ENCODE measurements at regions not wholly inside any gene's neighbourhood (a gene's known extent, or its start where the extent isn't known, plus 50 kb on each side); places are given as distances from the start of the nearest gene placed in this dataset.

DNA sequence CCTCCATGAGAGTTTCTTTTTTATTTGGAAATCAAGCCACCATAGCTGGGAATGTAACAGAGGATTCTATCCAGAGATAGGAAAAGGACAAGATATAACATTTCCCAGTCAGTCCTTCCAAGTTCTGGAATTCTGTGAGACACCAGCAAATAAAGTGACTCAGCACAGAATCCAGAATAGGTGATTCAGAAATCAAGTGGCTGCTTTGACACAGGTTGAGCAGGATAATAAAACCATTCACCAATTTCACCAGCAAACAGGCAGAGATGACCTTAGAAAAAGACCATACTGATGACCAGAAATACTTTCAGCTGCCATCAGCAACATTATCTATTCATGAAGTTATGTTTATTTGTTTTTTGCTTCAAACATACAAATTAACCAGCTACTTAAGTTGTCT, 491.5 kb upstream of the TUSC1 start:
- TF ChIP-seq, protein P1, sequence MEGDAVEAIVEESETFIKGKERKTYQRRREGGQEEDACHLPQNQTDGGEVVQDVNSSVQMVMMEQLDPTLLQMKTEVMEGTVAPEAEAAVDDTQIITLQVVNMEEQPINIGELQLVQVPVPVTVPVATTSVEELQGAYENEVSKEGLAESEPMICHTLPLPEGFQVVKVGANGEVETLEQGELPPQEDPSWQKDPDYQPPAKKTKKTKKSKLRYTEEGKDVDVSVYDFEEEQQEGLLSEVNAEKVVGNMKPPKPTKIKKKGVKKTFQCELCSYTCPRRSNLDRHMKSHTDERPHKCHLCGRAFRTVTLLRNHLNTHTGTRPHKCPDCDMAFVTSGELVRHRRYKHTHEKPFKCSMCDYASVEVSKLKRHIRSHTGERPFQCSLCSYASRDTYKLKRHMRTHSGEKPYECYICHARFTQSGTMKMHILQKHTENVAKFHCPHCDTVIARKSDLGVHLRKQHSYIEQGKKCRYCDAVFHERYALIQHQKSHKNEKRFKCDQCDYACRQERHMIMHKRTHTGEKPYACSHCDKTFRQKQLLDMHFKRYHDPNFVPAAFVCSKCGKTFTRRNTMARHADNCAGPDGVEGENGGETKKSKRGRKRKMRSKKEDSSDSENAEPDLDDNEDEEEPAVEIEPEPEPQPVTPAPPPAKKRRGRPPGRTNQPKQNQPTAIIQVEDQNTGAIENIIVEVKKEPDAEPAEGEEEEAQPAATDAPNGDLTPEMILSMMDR (IDR thresholded peaks at IDR 0.05; ENCODE audit: extremely low read depth, low read depth, low read length) = no peak
- no peaks in the 10 kb centered on the region for H3K36me3 ChIP-seq (ENCODE audit: insufficient read depth, low read length)
- no peak overlapping the region for H2AFZ ChIP-seq (ENCODE audit: low read length)
- H3K9me3 ChIP-seq (ENCODE audit: low read depth, low read length) = peaks cover 4% of the 10 kb centered on the region
- no peaks in the 10 kb centered on the region for H3K79me2 ChIP-seq (ENCODE audit: insufficient read depth, low read length)
- no peak overlapping the region for H3K4me2 ChIP-seq (ENCODE audit: insufficient read depth, low read length)
- no peaks in the 10 kb centered on the region for H4K20me1 ChIP-seq (ENCODE audit: insufficient read depth, low read length)
- no peaks in the 10 kb centered on the region for H3K4me1 ChIP-seq (ENCODE audit: insufficient read depth, low read length)
- H3K27ac ChIP-seq (ENCODE audit: low read depth, low read length) = no peak overlapping the region
- no peak overlapping the region for H3K4me3 ChIP-seq (ENCODE audit: insufficient read depth, low read length)
- no peaks in the 10 kb centered on the region for H3K27me3 ChIP-seq (ENCODE audit: insufficient read depth, low read length)
- no peak for DNase-seq (ENCODE audit: insufficient read length, low spot score, missing footprints)

DNA sequence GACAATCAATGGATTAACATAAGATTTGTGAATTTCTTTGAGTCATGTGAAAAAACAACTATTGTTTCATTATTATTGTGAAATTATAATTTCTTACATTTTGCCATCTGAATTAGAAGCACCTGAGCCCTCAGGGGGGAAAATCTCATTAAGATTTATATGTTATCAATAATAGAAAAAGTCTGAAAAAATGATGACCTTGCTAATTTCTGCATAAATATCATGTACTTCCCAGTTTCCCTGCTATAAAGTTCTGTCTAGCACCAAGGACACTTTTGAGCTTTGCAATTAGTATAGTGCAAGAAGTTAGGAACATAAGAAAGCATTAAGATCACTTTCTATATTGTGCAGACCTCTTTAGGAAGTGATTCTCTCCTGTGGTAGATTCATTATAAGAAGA, 488.3 kb upstream of the TUSC1 start:
- no peak for DNase-seq (ENCODE audit: insufficient read length, low spot score, missing footprints)
- TF ChIP-seq, protein P1 (IDR thresholded peaks at IDR 0.05; ENCODE audit: extremely low read depth, low read depth, low read length) = no peak

DNA sequence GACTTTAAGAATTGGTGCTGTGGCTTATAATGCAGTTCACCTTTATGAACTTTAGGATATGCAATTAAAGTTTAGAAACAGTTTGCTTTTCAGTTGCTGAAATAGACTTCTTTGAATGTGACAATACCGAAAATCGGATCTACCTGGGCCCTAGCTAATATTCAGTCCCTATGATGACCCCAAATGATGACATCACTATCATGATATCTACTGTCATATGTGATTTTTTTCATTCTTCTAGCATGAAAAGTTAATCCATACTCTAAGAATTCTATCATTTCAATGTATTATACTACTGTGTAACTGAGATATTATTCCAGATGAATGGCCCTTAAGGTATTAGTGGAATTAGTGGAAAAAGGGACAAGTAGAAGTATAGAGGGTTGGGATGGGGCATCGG, 487.2 kb upstream of the TUSC1 start:
- no peak for DNase-seq (ENCODE audit: insufficient read length, low spot score, missing footprints)
- Histone ChIP-seq H4K20me1 (ENCODE audit: insufficient read depth, low read length) (no peaks in the 10 kb centered on the region), H3K27ac (ENCODE audit: low read depth, low read length) (no peak overlapping the region), H3K36me3 (ENCODE audit: insufficient read depth, low read length) (no peaks in the 10 kb centered on the region), H3K79me2 (ENCODE audit: insufficient read depth, low read length) (no peaks in the 10 kb centered on the region), H3K4me3 (ENCODE audit: insufficient read depth, low read length) (no peak overlapping the region), H3K9me3 (ENCODE audit: low read depth, low read length) (peaks cover 4% of the 10 kb centered on the region), H3K27me3 (ENCODE audit: insufficient read depth, low read length) (no peaks in the 10 kb centered on the region), H2AFZ (ENCODE audit: low read length) (no peak overlapping the region), H3K4me2 (ENCODE audit: insufficient read depth, low read length) (no peak overlapping the region), H3K4me1 (ENCODE audit: insufficient read depth, low read length) (no peaks in the 10 kb centered on the region)
- TF ChIP-seq, protein P1 (IDR thresholded peaks at IDR 0.05; ENCODE audit: extremely low read depth, low read depth, low read length) = no peak

More for the DNA sequence above, 488.3 kb upstream of the TUSC1 start:
- Histone ChIP-seq H3K79me2 (ENCODE audit: insufficient read depth, low read length) (no peaks in the 10 kb centered on the region), H3K4me2 (ENCODE audit: insufficient read depth, low read length) (no peak overlapping the region), H3K9me3 (ENCODE audit: low read depth, low read length) (peaks cover 4% of the 10 kb centered on the region), H3K36me3 (ENCODE audit: insufficient read depth, low read length) (no peaks in the 10 kb centered on the region), H3K4me3 (ENCODE audit: insufficient read depth, low read length) (no peak overlapping the region), H4K20me1 (ENCODE audit: insufficient read depth, low read length) (no peaks in the 10 kb centered on the region), H3K27ac (ENCODE audit: low read depth, low read length) (no peak overlapping the region), H3K4me1 (ENCODE audit: insufficient read depth, low read length) (no peaks in the 10 kb centered on the region), H2AFZ (ENCODE audit: low read length) (no peak overlapping the region), H3K27me3 (ENCODE audit: insufficient read depth, low read length) (no peaks in the 10 kb centered on the region)

DNA sequence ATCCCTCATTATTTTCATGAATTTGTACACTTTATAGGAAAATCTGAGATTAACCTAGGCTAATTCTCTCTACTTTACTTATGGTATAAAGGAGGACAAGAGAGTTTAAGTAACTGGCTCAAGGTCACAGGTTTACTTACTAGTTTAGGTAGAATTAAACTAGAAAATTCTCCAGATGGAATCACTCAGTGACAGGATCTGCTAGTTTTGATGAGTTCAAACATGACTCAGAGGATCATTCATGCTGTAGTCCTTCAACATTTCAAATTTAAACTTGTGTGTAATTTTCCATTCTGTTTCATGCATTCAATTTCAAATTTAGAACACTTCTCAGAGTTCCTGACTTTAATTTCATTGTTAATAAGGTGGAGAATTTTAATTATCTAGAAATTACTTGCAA, 485.7 kb upstream of the TUSC1 start:
- no peak overlapping the region for H2AFZ ChIP-seq (ENCODE audit: low read length)
- no peaks in the 10 kb centered on the region for H4K20me1 ChIP-seq (ENCODE audit: insufficient read depth, low read length)
- TF ChIP-seq, protein P1 (IDR thresholded peaks at IDR 0.05; ENCODE audit: extremely low read depth, low read depth, low read length) = no peak
- H3K4me3 ChIP-seq (ENCODE audit: insufficient read depth, low read length) = no peak overlapping the region
- no peak for DNase-seq (ENCODE audit: insufficient read length, low spot score, missing footprints)
- H3K27me3 ChIP-seq (ENCODE audit: insufficient read depth, low read length) = no peaks in the 10 kb centered on the region
- H3K4me2 ChIP-seq (ENCODE audit: insufficient read depth, low read length) = no peak overlapping the region
- no peaks in the 10 kb centered on the region for H3K36me3 ChIP-seq (ENCODE audit: insufficient read depth, low read length)
- H3K9me3 ChIP-seq (ENCODE audit: low read depth, low read length) = peaks cover 4% of the 10 kb centered on the region
- no peak overlapping the region for H3K27ac ChIP-seq (ENCODE audit: low read depth, low read length)
- no peaks in the 10 kb centered on the region for H3K4me1 ChIP-seq (ENCODE audit: insufficient read depth, low read length)
- no peaks in the 10 kb centered on the region for H3K79me2 ChIP-seq (ENCODE audit: insufficient read depth, low read length)

All from osteoblast (primary cell).